ENCODE measurements at regions not wholly inside any gene's neighbourhood (a gene's known extent, or its start where the extent isn't known, plus 50 kb on each side); places are given as distances from the start of the nearest gene placed in this dataset.

- DNase-seq (ENCODE audit: low read depth), result no peak
- TF ChIP-seq CTCF (IDR thresholded peaks at IDR 0.05; ENCODE audit: insufficient read depth, low read depth, low read length, missing control alignments), result no peak
- no peak overlapping the region for H3K4me3 ChIP-seq (ENCODE audit: low read depth, low read length)
Observed at GRCh38 chr18:69291755-69292154, 108.9 kb upstream of the DOK6 start.

- no peak for TF ChIP-seq CTCF (IDR thresholded peaks at IDR 0.05; ENCODE audit: insufficient read depth, low read depth, low read length, missing control alignments)
- H3K4me3 ChIP-seq (ENCODE audit: low read depth, low read length), result no peak overlapping the region
- no peak for DNase-seq (ENCODE audit: low read depth)
Observed at GRCh38 chr18:69300185-69300584, 100.5 kb upstream of the DOK6 start.

- no peak for TF ChIP-seq CTCF (IDR thresholded peaks at IDR 0.05; ENCODE audit: insufficient read depth, low read depth, low read length, missing control alignments)
Observed at GRCh38 chr18:69308619-69309018, 92.1 kb upstream of the DOK6 start.

GRCh38 chr18:69326094-69326493, 74.6 kb upstream of the DOK6 start:
- no peak for DNase-seq (ENCODE audit: low read depth)
- TF ChIP-seq CTCF (IDR thresholded peaks at IDR 0.05; ENCODE audit: insufficient read depth, low read depth, low read length, missing control alignments), result no peak
- H3K4me3 ChIP-seq (ENCODE audit: low read depth, low read length), result no peak overlapping the region

More at GRCh38 chr18:69308619-69309018, 92.1 kb upstream of the DOK6 start:
- H3K4me3 ChIP-seq (ENCODE audit: low read depth, low read length), result no peak overlapping the region
- no peak for DNase-seq (ENCODE audit: low read depth)

- no peak overlapping the region for H3K4me3 ChIP-seq (ENCODE audit: low read depth, low read length)
- no peak for TF ChIP-seq CTCF (IDR thresholded peaks at IDR 0.05; ENCODE audit: insufficient read depth, low read depth, low read length, missing control alignments)
- DNase-seq (ENCODE audit: low read depth), result no peak
Observed at GRCh38 chr18:69328086-69328485, 72.6 kb upstream of the DOK6 start.

GRCh38 chr18:69330385-69331005, 70.2 kb upstream of the DOK6 start:
- no peak overlapping the region for H3K4me3 ChIP-seq (ENCODE audit: low read depth, low read length)
- DNase-seq (ENCODE audit: low read depth), result no peak
- TF ChIP-seq CTCF (IDR thresholded peaks at IDR 0.05; ENCODE audit: insufficient read depth, low read depth, low read length, missing control alignments), result no peak
